Activated CD4-positive, alpha-beta T cell treated with anti-CD3 and anti-CD28 coated beads, Interleukin-2, amount 10 ng/mL, durations not matched to agents 7 days and 5 days (primary cell): ENCODE measurements at regions not wholly inside any gene's neighbourhood (a gene's known extent, or its start where the extent isn't known, plus 50 kb on each side); places are given as distances from the start of the nearest gene placed in this dataset.
"Not testable (repeated sequence)": the region's sequence is repeated elsewhere in the genome, so short reads cannot be mapped to it uniquely, and the experiment has no call there.

Experiments used
- CTCF ChIA-PET: fragments of 350-600 bp; sonication (Branson Sonifier 250); formaldehyde crosslinking; loops from one replicate; lab custom pipeline; 2021; ENCODE audit warnings: antibody characterized with exemption; lab: Charles Lee
- POLR2A ChIA-PET: fragments of 350-600 bp; sonication (Branson Sonifier 250); formaldehyde crosslinking; loops from one replicate; lab custom pipeline; 2021; ENCODE audit warnings: antibody characterized with exemption; lab: Charles Lee
- DNase-seq: peaks from one replicate; pipeline ENCODE4 v3.0.0-alpha.2; 2020
- H3K27ac Mint-ChIP-seq: one replicate; pipeline ENCODE4 v1.8.0; 2021; ENCODE audit warnings: mild to moderate bottlenecking, moderate library complexity, mixed read lengths
- H3K27me3 Mint-ChIP-seq: one replicate; pipeline ENCODE4 v1.8.0; 2021; ENCODE audit warnings: mixed read lengths
- H3K36me3 Mint-ChIP-seq: one replicate; pipeline ENCODE4 v1.8.0; 2021; ENCODE audit warnings: low read depth, mixed read lengths
- H3K4me1 Mint-ChIP-seq: one replicate; pipeline ENCODE4 v1.8.0; 2021; ENCODE audit warnings: mixed read lengths
- H3K4me3 Mint-ChIP-seq: one replicate; pipeline ENCODE4 v1.8.0; 2021; ENCODE audit warnings: mild to moderate bottlenecking, moderate library complexity, mixed read lengths
- H3K9me3 Mint-ChIP-seq: one replicate; pipeline ENCODE4 v1.8.0; 2021; ENCODE audit warnings: mixed read lengths

- Mint-ChIP-seq H3K4me1 (no peaks in the 10 kb centered on the region), H3K36me3 (no peaks in the 10 kb centered on the region), H3K4me3 (no peak overlapping the region), H3K27ac (no peak overlapping the region), H3K27me3 (no peaks in the 10 kb centered on the region), H3K9me3 (no peaks in the 10 kb centered on the region)
- POLR2A ChIA-PET, result no interaction called here
- no peak for DNase-seq
- CTCF ChIA-PET, result no interaction called here
Observed at GRCh38 chr5:110878115-110878514, 139.3 kb downstream of the SLC25A46 start.

GRCh38 chr5:110879675-110880074 is 140.9 kb downstream of the SLC25A46 start:
- Mint-ChIP-seq H3K4me1 (no peaks in the 10 kb centered on the region), H3K27ac (no peak overlapping the region), H3K36me3 (no peaks in the 10 kb centered on the region), H3K27me3 (no peaks in the 10 kb centered on the region), H3K9me3 (no peaks in the 10 kb centered on the region), H3K4me3 (no peak overlapping the region)
- POLR2A ChIA-PET, result no interaction called here
- DNase-seq, result no peak
- CTCF ChIA-PET, result no interaction called here

GRCh38 chr5:110880413-110880812 is 141.6 kb downstream of the SLC25A46 start:
- no peak overlapping the region for H3K27ac Mint-ChIP-seq
- no peaks in the 10 kb centered on the region for H3K36me3 Mint-ChIP-seq
- ChIA-PET CTCF (no interaction called here), POLR2A (no interaction called here)
- no peaks in the 10 kb centered on the region for H3K4me1 Mint-ChIP-seq
- no peak for DNase-seq
- no peaks in the 10 kb centered on the region for H3K9me3 Mint-ChIP-seq
- H3K4me3 Mint-ChIP-seq, result no peak overlapping the region
- H3K27me3 Mint-ChIP-seq, result no peaks in the 10 kb centered on the region

- ChIA-PET CTCF (no interaction called here), POLR2A (no interaction called here)
- Mint-ChIP-seq H3K4me3 (no peak overlapping the region), H3K27me3 (no peaks in the 10 kb centered on the region), H3K36me3 (no peaks in the 10 kb centered on the region), H3K9me3 (no peaks in the 10 kb centered on the region), H3K27ac (no peak overlapping the region), H3K4me1 (no peaks in the 10 kb centered on the region)
- DNase-seq, result no peak
Observed at GRCh38 chr5:110884005-110884404, 145.2 kb downstream of the SLC25A46 start.

- H3K9me3 Mint-ChIP-seq, H3K27me3 Mint-ChIP-seq, H3K27ac Mint-ChIP-seq: not testable (repeated sequence)
Observed at GRCh38 chr5:110887170-110887569, 148.4 kb downstream of the SLC25A46 start.

GRCh38 chr5:110893854-110894483 is 155.2 kb downstream of the SLC25A46 start:
- H3K36me3 Mint-ChIP-seq, H3K4me1 Mint-ChIP-seq, CTCF ChIA-PET, H3K27me3 Mint-ChIP-seq, POLR2A ChIA-PET, DNase-seq, H3K27ac Mint-ChIP-seq, H3K4me3 Mint-ChIP-seq, H3K9me3 Mint-ChIP-seq: not testable (repeated sequence)

More at GRCh38 chr5:110887170-110887569, 148.4 kb downstream of the SLC25A46 start:
- CTCF ChIA-PET, result interaction anchor here (1.5 kb wide), 1 partner anchor 10 kb away, joined by 3 read pairs; no protein-coding TSS in a partner anchor
- H3K4me1 Mint-ChIP-seq, H3K4me3 Mint-ChIP-seq, H3K36me3 Mint-ChIP-seq, POLR2A ChIA-PET, DNase-seq: not testable (repeated sequence)

- ChIA-PET CTCF (no interaction called here), POLR2A (no interaction called here)
- H3K27me3 Mint-ChIP-seq, result peaks cover 5% of the 10 kb centered on the region
- no peaks in the 10 kb centered on the region for H3K4me1 Mint-ChIP-seq
- H3K4me3 Mint-ChIP-seq, result no peak overlapping the region
- no peak overlapping the region for H3K27ac Mint-ChIP-seq
- DNase-seq, result no peak
- no peaks in the 10 kb centered on the region for H3K36me3 Mint-ChIP-seq
- H3K9me3 Mint-ChIP-seq, result peaks cover 2% of the 10 kb centered on the region
Observed at GRCh38 chr5:110894805-110895204, 156.0 kb downstream of the SLC25A46 start.

- CTCF ChIA-PET, result interaction anchor here (1.4 kb wide), 1 partner anchor 11 kb away, joined by 3 read pairs; no protein-coding TSS in a partner anchor
Observed at GRCh38 chr5:110896901-110897300, 158.1 kb downstream of the SLC25A46 start.

GRCh38 chr5:110899566-110900412 is 161.0 kb downstream of the SLC25A46 start:
- Mint-ChIP-seq H3K4me3 (no peak overlapping the region), H3K27me3 (peaks cover 6% of the 10 kb centered on the region), H3K9me3 (no peaks in the 10 kb centered on the region), H3K36me3 (no peaks in the 10 kb centered on the region), H3K27ac (no peak overlapping the region), H3K4me1 (no peaks in the 10 kb centered on the region)
- DNase-seq, result no peak
- POLR2A ChIA-PET, result no interaction called here
- CTCF ChIA-PET, result no interaction called here

More at GRCh38 chr5:110896901-110897300, 158.1 kb downstream of the SLC25A46 start:
- no peaks in the 10 kb centered on the region for H3K4me1 Mint-ChIP-seq
- POLR2A ChIA-PET, result no interaction called here
- H3K4me3 Mint-ChIP-seq, result no peak overlapping the region
- no peak for DNase-seq
- no peaks in the 10 kb centered on the region for H3K36me3 Mint-ChIP-seq
- no peak overlapping the region for H3K27ac Mint-ChIP-seq
- H3K9me3 Mint-ChIP-seq, result no peaks in the 10 kb centered on the region
- H3K27me3 Mint-ChIP-seq, result peaks cover 8% of the 10 kb centered on the region

GRCh38 chr5:110900829-110901228 is 162.0 kb downstream of the SLC25A46 start:
- H3K9me3 Mint-ChIP-seq, result no peaks in the 10 kb centered on the region
- no peak overlapping the region for H3K27ac Mint-ChIP-seq
- no peak overlapping the region for H3K4me3 Mint-ChIP-seq
- H3K27me3 Mint-ChIP-seq, result peaks cover 3% of the 10 kb centered on the region
- ChIA-PET POLR2A (no interaction called here), CTCF (no interaction called here)
- no peaks in the 10 kb centered on the region for H3K4me1 Mint-ChIP-seq
- no peak for DNase-seq
- H3K36me3 Mint-ChIP-seq, result no peaks in the 10 kb centered on the region

GRCh38 chr5:110903966-110904365 is 165.2 kb downstream of the SLC25A46 start:
- Mint-ChIP-seq H3K27me3 (peaks cover 6% of the 10 kb centered on the region), H3K27ac (no peak overlapping the region), H3K9me3 (peaks cover 2% of the 10 kb centered on the region), H3K4me1 (no peaks in the 10 kb centered on the region), H3K4me3 (no peak overlapping the region), H3K36me3 (no peaks in the 10 kb centered on the region)
- CTCF ChIA-PET, result no interaction called here
- DNase-seq, result no peak
- POLR2A ChIA-PET, result no interaction called here

- CTCF ChIA-PET, result no interaction called here
- no peak overlapping the region for H3K27ac Mint-ChIP-seq
- peaks cover 6% of the 10 kb centered on the region for H3K27me3 Mint-ChIP-seq
- POLR2A ChIA-PET, result no interaction called here
- H3K4me1 Mint-ChIP-seq, result no peaks in the 10 kb centered on the region
- H3K4me3 Mint-ChIP-seq, result no peak overlapping the region
- H3K36me3 Mint-ChIP-seq, result no peaks in the 10 kb centered on the region
- no peak for DNase-seq
- H3K9me3 Mint-ChIP-seq, result peaks cover 2% of the 10 kb centered on the region
Observed at GRCh38 chr5:110908848-110909247, 162.7 kb upstream of the TSLP start.

- POLR2A ChIA-PET, result no interaction called here
- DNase-seq, result no peak
- CTCF ChIA-PET, result no interaction called here
- Mint-ChIP-seq H3K4me3 (no peak overlapping the region), H3K36me3 (no peaks in the 10 kb centered on the region), H3K27me3 (peaks cover 6% of the 10 kb centered on the region), H3K9me3 (peaks cover 2% of the 10 kb centered on the region), H3K27ac (no peak overlapping the region), H3K4me1 (no peaks in the 10 kb centered on the region)
Observed at GRCh38 chr5:110909415-110909814, 162.1 kb upstream of the TSLP start.
